Cerebellar cortex (tissue), 1 donor: ENCODE measurements at regions not wholly inside any gene's neighbourhood (a gene's known extent, or its start where the extent isn't known, plus 50 kb on each side); places are given as distances from the start of the nearest gene placed in this dataset.
"Not testable (repeated sequence)": the region's sequence is repeated elsewhere in the genome, so short reads cannot be mapped to it uniquely, and the experiment has no call there.

Experiments
- DNase-seq: peaks from one replicate; pipeline ENCODE4 v3.0.0-alpha.2; 2015; ENCODE audit warnings: low spot score

- not testable (repeated sequence) for DNase-seq
Observed at GRCh38 chr16:16448423-16448822, 69.5 kb downstream of the NPIPA7 start.

GRCh38 chr16:16449712-16450237, 70.8 kb downstream of the NPIPA7 start:
- DNase-seq = not testable (repeated sequence)

DNA sequence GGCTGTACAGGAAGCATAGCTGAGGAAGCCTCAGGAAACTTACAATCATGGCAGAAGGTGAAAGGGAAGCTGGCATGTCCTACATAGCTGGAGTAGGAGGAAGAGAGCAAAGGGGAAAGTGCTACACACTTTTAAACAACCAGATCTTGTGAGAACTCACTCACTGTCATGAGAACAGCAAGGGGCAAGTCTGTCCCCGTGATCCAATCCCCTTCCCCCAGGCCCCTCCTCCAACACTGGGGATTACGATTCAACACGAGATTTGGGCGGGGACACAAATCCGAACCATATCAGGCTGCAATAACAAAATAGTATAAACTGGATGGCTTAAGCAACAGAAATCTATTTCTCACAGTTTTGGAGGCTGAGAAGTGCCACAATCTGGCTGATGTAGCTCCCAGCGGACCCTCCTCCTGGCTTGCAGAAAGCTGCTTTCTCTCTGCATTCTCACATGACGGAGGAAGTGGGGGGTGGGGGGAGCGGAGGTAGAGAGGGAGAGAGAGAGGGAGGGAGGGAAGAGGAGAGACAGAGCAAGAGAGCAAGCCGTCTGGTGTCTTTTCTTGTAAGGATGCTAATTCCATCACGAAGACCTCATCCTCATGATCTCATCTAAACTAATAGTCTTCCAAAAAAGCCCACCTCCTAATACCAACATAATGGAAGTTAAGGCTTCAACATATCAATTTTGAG, 72.9 kb downstream of the NPIPA7 start:
- not testable (repeated sequence) for DNase-seq

DNA sequence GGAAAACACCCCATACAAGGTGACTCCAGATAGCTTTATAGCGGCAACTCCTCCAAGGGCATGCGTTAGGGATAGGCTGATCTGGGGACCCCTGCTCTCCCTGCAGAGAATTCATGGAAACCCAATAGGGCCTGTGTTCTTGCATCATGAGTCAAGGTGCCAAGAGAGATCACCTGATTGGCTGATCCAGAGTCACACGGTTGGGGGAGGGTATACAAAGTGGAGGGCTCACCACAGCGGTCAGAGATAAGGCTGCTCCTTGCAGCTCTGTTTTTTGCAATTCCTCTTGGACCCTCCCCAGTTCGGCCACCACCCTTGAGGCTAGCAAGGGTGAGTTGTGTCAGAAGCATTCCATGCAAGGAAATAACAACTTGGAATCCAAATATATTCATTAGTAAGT, 79.6 kb downstream of the NPIPA7 start:
- DNase-seq = not testable (repeated sequence)

- DNase-seq = not testable (repeated sequence)
Observed at GRCh38 chr16:16463792-16464191, 84.9 kb downstream of the NPIPA7 start.

- DNase-seq = not testable (repeated sequence)
Observed at GRCh38 chr16:16488919-16489318, 110.0 kb downstream of the NPIPA7 start.

- not testable (repeated sequence) for DNase-seq
Observed at GRCh38 chr16:16489466-16489865, 110.5 kb downstream of the NPIPA7 start.

- DNase-seq = not testable (repeated sequence)
Observed at GRCh38 chr16:16494114-16494513, 115.2 kb downstream of the NPIPA7 start.

GRCh38 chr16:16494998-16495397, 116.1 kb downstream of the NPIPA7 start:
- not testable (repeated sequence) for DNase-seq

DNA sequence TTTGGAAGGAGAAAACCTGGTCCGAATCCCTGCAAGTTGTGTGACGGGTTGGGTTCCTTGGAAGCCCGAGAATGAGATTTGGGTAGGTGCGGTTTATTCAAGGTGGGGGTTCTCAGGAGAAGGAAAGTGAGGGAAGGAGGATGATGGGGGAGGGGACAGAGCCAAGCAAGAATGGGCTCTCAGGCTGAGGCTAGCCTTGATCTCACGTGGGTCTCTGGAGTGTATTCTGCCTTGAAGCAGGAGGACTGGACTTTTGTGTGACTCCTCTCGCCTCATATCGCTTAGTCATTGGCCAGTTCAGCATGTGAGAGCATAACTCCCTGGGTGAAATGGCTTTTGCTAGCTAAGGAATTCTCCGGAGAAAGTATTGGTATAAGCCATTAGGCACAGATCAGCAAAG, 120.9 kb downstream of the NPIPA7 start:
- not testable (repeated sequence) for DNase-seq

DNA sequence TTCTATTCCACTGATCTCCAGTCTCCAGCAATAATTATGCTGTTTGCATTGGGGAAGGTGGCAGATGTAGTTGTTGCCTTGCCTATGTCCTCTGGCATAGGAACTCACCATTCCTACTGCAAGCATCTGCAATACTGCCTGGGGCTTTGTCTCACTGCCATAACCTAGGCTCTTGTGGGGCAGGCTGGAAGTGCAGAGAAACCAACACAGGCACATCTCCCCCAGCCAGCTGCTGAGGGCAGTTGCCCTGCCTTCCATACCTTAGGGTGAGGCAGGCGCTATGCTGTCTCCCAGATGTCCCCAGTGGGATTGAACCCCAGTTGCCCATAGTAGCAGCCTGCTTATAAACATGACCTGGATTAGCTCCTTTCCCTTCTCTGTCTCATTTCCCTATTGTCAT, 128.1 kb downstream of the NPIPA7 start:
- not testable (repeated sequence) for DNase-seq

DNA sequence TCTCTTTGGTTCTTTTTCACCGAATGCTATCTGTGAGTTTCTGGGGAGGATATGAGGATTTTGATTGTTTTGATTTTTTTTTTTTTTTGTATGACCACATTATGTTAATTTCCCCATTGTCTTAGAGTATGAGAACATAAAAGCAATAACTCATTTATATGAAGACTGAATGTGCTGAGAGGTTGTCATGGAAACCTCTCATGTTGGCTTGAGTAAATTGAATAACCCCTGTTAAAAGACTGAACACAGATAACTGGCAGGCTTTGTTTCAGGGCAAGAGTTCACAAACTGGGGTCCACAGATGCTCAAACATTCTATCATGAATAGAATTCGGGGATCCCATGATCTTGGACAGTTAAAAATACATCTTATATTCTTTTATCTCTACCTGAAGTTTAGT, 129.4 kb downstream of the NPIPA7 start:
- DNase-seq = not testable (repeated sequence)

DNA sequence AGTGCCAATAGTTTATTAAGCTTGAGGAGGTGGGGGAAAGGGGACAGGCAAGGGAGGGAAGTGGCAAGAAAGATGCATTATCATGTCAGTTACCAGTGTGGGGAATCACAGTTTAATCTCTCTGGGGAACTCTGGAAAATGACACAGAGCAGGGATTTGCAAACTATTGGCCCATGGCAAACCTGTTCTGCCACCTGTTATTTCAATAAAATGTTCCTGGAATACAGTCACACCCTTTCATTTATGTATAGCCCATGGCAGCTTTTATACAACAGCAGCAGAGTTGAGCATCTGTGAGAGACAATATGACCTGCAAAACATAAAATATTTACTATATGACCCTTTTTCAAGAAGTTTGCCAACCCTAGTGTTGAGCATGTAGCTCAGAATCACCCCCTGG, 140.5 kb downstream of the NPIPA7 start:
- not testable (repeated sequence) for DNase-seq

DNA sequence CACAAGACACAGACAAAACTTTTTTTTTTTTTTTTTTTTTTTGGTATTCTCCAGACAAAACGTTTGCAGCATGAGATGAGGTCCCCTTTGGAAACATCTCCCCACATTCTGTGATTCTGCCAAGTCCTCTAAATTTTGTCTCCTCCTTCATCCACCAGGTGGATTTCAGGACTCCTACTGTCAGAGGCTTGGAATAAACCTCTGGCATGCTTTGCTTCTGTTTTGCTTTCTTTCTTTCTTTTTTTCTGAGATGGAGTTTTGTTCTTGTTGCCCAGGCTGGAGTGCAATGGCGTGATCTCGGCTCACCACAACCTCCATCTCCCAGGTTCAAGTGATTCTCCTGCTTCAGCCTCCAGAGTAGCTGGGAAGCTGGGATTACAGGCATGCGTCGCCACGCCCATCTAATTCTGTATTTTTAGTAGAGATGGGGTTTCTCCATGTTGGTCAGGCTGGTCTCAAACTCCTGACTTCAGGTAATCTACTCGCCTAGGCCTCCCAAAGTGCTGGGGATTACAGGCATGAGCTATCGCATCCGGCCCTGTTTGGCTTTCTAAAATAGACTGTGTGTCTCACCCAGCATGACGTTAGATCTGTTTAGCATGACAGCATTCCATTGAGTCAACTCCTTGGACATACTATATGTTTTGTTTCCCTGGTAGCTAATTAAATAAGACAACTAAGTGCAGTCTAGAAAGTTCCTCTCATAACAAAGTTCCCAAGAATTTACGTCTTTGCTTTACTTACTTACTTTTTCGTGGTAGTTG, 142.5 kb downstream of the NPIPA7 start:
- DNase-seq = not testable (repeated sequence)

- not testable (repeated sequence) for DNase-seq
Observed at GRCh38 chr16:16526998-16527397, 148.1 kb downstream of the NPIPA7 start.

DNA sequence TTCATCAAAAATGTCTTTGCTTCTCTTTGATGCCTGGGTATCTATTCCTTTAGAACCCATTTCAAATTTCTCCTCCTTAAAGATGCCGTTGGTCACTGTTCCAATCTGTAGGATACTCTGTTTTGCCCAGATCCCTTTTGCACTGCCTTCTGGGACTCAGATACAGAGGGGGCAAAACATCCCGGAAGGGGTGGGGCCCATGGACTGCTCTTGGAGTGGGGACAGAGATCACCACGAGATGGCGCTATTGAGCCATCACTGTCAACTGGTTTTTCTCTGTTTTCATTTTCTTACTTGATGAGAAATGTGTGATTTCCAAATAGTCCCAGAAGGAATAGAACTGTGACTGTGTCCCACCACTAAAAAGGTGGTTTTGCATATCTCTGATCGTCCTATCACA, 151.8 kb downstream of the NPIPA7 start:
- DNase-seq = not testable (repeated sequence)

GRCh38 chr16:16535565-16535964, 156.6 kb downstream of the NPIPA7 start:
- DNase-seq = not testable (repeated sequence)

GRCh38 chr16:16536151-16536550, 157.2 kb downstream of the NPIPA7 start:
- not testable (repeated sequence) for DNase-seq

DNA sequence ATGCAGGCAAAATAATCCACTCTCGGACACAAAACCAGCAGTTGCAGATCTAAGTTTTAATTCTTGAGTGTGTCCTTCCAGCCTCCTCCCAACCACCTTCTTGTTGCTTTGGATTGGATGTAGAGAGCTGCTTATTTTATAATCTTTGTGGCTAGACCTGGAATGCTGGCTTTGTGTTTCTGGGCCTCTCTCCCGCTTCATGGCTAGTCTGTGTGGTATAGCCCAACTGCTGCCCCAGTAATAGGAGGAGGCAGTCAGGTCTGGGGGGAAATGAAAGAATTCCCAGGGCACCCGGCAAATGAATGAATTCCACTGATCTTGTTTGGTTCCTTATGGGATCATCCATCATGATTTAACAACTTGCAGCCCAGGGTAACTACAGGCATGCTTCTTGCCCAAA, 170.8 kb downstream of the NPIPA7 start:
- DNase-seq = not testable (repeated sequence)

DNA sequence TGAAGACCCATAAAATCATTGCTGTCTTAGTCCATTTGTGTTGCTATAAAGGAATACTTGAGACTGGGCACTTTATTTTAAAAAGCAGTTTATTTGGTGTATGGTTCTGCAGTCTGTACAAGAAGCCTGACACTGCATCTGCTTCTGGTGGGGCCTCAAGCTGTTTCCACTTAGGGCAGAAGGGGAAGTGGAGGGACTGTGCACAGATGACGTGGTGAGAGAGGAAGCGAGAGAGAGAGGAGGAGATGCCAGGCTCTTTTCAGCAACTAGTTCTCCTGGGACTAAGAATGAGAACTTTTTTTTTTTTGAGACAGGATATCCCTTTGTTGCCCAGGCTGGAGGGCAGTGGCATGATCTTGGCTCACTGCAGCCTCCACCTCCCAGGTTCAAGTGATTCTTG, 171.9 kb downstream of the NPIPA7 start:
- not testable (repeated sequence) for DNase-seq

DNA sequence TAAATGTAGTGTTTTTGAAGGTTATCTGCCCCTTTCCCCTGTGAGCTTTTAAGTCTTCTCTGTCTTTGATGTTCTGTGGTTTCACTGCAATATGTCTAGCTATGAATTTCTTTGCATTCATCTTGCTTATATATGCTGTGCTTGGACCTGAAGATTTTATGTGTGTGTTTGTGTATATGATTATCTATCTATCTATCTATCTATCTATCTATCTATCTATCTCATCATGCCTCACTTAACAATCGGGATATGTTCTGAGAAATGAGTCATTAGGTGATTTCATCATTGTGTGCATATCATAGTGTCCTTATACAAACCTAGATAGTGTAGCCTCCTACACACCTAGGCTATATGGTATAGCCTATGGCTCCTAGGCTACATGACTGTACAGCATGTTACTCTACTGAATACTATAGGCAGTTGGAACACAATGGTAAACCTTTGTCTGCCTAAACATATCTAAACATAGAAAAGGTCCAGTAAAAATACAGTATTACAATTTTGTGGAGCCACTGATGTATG, 173.9 kb downstream of the NPIPA7 start:
- DNase-seq = not testable (repeated sequence)

GRCh38 chr16:16559179-16559740, 180.3 kb downstream of the NPIPA7 start:
- not testable (repeated sequence) for DNase-seq
